OCI-M1 (cell line): ENCODE measurements at regions not wholly inside any gene's neighbourhood (a gene's known extent, or its start where the extent isn't known, plus 50 kb on each side); places are given as distances from the start of the nearest gene placed in this dataset.
A peak's percentile ranks its signal among the peaks of the same experiment; 100 is the strongest.

Experiments
- DNase-seq: peaks from one replicate; lab custom pipeline; 2025; lab: John Stamatoyannopoulos, UW

- no peak for DNase-seq
Measured at GRCh38 chr10:83983578-83984255, 155.6 kb upstream of the GHITM start.

- no peak for DNase-seq
Measured at GRCh38 chr10:83984256-83984640, 155.1 kb upstream of the GHITM start.

GRCh38 chr10:83986800-83987199 lies 152.5 kb upstream of the GHITM start:
- no peak for DNase-seq

GRCh38 chr10:83987216-83987615 lies 152.1 kb upstream of the GHITM start:
- no peak for DNase-seq

GRCh38 chr10:83988435-83988834 lies 150.9 kb upstream of the GHITM start:
- no peak for DNase-seq

GRCh38 chr10:83990126-83990525 lies 149.2 kb upstream of the GHITM start:
- peak; percentile 87 for DNase-seq

GRCh38 chr10:83991986-83992753 lies 147.1 kb upstream of the GHITM start:
- DNase-seq, result peak; percentile 77

GRCh38 chr10:83994325-83994724 lies 145.0 kb upstream of the GHITM start:
- no peak for DNase-seq

GRCh38 chr10:83995738-83996331 lies 143.5 kb upstream of the GHITM start:
- no peak for DNase-seq

GRCh38 chr10:84004221-84004620 lies 135.1 kb upstream of the GHITM start:
- DNase-seq, result no peak

- DNase-seq, result no peak
Measured at GRCh38 chr10:84005403-84005802, 133.9 kb upstream of the GHITM start.

GRCh38 chr10:84007482-84007881 lies 131.8 kb upstream of the GHITM start:
- no peak for DNase-seq

GRCh38 chr10:84008878-84009277 lies 130.4 kb upstream of the GHITM start:
- DNase-seq, result peak; percentile 74

GRCh38 chr10:84012431-84012830 lies 126.9 kb upstream of the GHITM start:
- DNase-seq, result no peak

GRCh38 chr10:84012831-84013458 lies 126.4 kb upstream of the GHITM start:
- no peak for DNase-seq

- DNase-seq, result no peak
Measured at GRCh38 chr10:84015877-84016595, 123.3 kb upstream of the GHITM start.

- no peak for DNase-seq
Measured at GRCh38 chr10:84018826-84019225, 120.5 kb upstream of the GHITM start.

GRCh38 chr10:84019854-84020458 lies 119.4 kb upstream of the GHITM start:
- DNase-seq, result peak; percentile 24

- peak; percentile 62 for DNase-seq
Measured at GRCh38 chr10:84026821-84027257, 112.5 kb upstream of the GHITM start.

- no peak for DNase-seq
Measured at GRCh38 chr10:84029840-84030239, 109.5 kb upstream of the GHITM start.

GRCh38 chr10:84038035-84038434 lies 101.3 kb upstream of the GHITM start:
- peak; percentile 38 for DNase-seq

GRCh38 chr10:84039957-84040356 lies 99.4 kb upstream of the GHITM start:
- no peak for DNase-seq
